ENCODE measurements at regions not wholly inside any gene's neighbourhood (a gene's known extent, or its start where the extent isn't known, plus 50 kb on each side); places are given as distances from the start of the nearest gene placed in this dataset.

DNA sequence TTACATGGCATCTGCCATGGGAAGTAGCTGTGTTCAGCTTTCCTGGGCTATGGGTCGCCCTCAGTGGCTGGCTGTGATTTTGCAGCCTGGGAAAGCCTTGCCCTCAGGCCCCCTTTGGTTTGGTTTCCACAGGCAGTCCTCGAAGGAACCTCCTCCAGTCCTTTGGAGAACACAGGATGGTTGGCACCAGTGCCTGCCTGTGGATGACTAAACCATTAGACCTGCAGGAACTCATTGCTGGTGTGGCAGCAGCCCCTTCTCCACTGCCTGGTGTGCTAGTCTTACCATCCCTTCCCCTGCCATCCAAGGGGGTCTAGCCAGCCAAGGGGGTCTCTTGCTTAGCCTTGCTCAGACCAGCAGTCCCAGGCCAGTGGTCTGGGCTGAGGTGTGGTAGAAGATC is 71.4 kb upstream of the PJA1 start:
- DNase-seq (ENCODE audit: low read depth in 4 of 4, low spot score in 3 of 4): no peak

DNA sequence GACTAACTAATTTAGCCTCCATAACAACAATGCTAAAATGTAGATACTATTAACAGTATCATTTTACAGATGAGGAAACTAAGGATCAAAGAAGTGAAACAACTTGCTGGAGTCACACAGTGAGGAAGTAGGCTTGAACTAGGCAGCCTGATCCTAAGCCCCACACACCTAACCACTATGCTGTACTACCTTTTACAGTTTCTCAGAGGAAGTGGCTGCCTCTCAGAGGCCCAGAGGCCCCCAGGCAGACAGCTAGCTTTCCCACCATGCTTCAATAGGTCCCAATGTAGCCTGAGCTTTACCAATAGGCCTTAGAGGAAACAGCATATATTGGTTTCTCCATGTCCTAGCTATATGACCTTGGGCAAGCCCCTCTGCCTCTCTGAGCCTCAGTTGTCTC is 69.4 kb upstream of the PJA1 start:
- DNase-seq (ENCODE audit: low read depth in 4 of 4, low spot score in 3 of 4): no peak

DNA sequence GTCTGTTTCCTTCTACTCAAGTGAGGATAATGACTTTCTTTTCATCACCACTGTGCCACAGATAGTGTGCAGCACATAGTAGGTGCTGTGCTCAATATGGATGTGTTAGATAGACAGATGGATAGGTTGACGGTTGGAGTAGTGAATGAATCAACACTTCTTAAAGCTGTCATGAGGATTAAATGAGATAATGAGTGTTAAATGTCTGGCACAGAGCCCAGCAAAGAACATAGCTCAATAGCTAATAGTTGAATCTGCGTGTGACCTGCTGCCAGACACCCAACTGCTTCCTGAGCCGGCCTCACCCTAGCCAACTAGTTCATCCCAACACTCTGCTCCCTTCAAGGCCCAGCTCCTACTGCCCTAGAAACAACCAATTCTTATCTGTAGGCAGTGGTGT is 67.7 kb upstream of the PJA1 start:
- DNase-seq (ENCODE audit: low read depth in 4 of 4, low spot score in 3 of 4): no peak

DNA sequence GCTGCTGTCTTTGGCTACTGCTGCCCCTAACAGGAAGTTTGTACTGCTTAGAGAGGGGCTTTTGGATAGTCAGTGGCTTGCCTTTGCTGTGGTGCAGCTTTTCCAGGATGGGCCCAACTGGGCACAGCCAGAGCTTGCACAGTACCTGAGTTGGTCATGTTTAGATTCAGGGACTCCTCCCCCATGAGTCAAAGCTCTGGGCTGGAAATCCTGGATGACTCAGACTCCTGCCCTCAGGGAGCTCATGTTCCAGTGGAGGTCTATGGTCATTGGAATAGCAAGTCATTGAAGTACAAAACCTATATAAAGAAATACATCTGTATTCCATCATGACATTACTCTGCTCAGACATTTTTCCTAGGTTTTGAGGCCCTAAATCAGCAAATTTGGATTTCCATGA is 66.7 kb upstream of the PJA1 start:
- no peak for DNase-seq (ENCODE audit: low read depth in 4 of 4, low spot score in 3 of 4)

DNA sequence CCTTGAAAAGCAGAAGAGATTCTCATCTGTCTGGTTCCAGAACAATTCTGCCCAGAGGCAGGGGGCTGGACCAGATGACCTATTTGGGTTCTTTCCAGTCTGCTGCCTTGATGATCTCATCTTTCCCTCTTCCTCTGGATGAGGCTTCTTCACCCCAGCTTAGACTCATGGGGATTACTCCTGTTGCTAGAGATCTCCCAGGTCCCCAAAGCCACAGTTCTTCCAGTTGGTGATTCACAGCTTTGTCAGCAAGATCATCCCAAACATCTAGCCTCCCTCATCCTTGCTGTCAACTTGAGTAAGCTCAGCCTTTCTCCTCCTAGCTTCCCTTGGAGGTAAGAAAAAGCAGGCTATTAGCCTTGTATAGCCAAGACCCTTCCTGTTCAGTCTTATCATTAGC is 64.2 kb upstream of the PJA1 start:
- no peak for DNase-seq (ENCODE audit: low read depth in 4 of 4, low spot score in 3 of 4)

DNA sequence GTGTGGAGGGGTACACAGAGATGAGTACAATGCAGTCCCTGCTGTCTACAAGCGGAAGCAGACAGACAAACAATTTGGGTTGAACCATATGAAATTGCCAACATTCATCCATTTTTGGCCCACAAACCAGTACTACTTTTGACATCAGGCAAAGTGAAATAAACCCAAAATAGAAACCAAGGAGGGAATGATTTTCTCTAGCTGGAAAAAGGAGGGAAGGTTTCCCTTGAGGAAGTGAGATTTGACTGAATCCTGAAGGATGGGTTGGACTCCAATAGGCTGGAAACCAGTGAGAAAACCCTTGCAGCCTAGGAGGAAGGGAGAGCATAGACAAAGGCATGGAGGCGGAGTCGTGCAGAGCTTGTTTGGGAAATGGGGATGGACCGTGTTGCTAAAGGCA is 63.5 kb upstream of the PJA1 start:
- no peak for DNase-seq (ENCODE audit: low read depth in 4 of 4, low spot score in 3 of 4)

DNA sequence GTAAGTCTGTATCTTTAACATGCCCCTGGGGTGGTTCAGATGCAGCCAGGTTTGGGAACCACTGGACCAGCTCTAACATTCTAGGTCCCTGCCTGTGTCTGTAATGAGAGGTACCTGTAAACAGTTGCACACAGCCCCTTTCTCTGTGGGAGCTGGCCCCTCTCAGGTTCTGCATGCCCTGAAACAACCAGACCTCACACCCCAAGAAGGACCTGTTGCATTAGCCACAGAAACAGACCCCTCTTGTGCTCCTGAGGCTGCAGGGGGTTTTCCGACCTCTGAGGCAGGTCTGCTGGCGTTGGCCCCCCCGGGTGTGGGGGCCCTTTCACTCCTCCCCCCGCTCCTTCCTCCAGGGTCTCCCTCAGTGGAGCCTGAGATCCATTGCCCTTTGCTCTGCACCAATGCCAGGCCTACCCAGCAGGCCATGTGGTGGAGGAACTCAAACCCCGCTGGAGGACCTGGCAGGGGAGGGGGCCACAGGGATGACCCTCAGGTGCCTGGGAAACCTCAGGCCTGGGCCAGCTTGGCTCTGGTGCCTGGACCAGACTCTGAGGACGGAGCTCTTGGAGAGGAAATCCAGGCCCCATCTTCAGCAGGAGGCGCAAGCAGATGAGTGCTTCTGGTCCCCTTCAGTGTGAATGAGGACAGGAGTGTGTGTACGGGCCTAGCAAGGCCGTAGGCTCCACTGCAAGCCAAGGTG is 61.4 kb upstream of the PJA1 start:
- no peak for DNase-seq (ENCODE audit: low read depth in 4 of 4, low spot score in 3 of 4)

DNA sequence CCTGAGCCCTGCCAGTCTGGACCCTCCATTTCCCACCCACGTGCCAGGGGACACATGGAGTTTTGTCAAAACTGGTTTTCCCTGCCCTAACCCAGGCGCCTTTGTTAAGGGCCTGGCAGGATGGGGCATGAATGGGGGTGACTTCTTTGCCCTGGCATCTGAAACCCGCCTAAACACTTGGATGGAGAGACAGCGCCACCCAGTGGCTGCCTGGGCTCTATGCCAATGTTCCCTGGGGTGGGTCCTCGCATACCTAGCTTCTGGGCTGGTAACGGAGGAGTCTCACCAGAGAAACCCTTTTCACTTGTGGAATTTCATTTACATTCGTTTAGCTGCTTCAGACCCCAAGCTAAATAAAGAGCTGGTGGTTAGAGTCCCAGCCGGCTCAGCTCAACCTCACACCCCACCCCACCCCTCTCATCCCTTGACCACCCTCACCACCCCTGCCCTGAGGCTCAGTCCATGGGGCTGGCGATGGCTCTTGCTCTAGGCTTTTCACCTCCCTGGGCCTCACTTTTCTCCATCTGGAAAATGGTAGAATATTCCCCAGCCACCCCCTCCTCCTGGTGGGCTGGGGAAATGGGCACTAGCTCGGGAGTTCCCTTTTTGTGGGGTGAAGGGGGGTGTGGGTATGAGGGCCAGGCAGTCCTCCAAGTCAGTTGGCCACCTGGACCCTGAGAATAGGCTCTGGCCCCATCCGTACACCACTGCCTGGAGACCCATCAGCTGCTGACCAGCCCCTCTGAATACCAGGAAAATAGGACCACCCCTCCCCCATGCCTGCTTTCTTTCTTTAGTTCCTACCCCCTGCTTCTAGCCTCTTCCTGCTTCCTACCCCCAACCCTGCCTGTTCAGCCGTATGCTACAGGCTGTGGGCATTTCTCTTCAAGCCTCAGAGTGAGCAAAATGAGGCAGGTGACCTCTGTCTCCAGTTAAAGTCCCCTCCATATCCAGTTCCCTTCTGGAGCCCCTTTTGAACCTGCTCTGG is 57.1 kb upstream of the PJA1 start:
- DNase-seq (ENCODE audit: low read depth in 4 of 4, low spot score in 3 of 4): peak; percentile 45 to 65 (median 58)

DNA sequence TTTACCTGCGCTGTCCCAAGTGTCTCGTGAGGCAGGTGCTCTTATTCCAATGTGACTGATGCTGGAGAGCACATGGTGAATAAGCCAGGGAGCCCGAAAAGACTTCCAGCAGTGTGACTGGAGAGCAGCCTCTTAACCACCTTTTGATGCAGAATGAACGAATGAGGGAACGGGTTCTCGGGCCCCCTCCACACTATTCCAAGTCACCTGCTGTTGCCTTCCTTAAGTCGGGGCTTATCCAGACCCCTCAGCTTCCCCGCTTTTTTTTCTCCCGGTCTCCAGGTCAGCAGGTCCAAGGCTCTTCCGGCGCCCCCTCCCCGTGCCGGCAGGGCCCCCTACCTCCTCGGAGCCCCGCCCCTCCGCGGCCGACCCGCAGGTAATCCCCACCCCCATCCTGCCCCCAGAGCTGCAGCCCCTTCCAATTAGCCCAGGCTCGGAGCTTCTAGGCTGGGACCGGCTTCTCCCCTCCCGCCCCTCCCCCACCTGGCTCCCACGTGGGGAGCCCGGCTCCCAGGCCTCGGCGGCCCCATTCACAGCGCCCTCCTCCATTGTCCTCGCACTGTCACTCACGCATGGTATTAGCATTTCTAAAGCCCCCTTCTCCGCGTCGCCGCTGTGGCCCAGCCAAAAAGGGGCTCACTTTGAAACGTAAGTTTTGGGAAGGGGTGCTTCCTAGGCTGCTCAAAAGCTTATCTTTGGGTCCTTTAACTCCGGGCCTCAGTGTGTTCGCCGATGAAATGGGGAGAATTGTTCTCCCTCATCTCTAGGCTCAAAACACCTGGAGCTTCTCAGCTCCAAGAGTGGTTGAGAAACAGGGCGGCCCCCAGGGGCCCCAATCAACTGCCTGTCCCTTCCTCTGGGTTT is 56.2 kb upstream of the PJA1 start:
- no peak for DNase-seq (ENCODE audit: low read depth in 4 of 4, low spot score in 3 of 4)

DNA sequence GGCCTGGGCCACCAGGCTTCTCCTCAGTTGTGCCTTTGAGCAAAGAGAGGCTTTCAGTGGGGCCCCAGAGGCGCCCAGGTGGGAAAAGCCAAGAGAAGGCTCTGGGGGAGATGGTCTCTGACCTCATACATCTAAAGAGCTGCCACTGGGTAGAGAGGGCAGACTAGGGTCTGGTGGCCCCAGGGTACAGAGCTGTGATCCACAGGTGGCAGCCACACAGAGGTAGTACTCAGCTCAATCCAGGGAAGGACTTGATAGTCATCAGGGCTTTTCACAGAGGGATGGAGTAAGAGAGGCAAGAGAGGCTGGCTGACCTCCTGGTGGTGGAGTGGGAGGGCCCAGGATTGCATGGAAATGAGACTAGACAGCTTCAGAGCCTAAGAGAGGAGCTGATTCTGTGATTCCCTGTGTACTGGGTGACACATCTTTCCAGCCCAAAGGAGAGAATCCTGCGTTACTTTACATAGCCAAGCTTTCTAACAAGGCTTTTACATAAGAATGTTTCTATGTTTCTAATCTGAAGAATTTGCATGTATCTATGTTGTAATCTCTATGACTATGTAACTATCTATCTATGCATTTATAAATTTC is 53.2 kb upstream of the PJA1 start:
- no peak for DNase-seq (ENCODE audit: low read depth in 4 of 4, low spot score in 3 of 4)

DNA sequence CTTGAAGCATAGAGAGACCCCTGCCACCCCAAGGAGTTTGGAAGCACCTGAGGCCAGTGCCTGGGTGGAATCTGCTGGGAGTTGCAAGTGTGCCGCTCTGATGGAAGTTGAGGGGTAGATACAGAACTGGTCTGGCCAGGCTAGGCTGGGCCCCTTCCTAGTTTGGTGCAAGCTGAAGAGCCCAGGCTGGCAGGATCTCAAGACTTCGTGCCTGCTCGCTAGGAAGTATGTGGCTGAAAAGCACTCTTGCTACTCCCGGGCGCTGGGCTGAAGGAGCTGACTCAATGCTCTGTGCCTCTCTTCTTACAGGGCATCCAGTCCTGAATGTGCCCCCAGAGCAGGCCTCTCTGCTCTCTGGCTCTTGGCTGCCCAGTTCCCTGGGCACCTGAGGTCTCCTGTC is 51.7 kb upstream of the PJA1 start:
- no peak for DNase-seq (ENCODE audit: low read depth in 4 of 4, low spot score in 3 of 4)

DNA sequence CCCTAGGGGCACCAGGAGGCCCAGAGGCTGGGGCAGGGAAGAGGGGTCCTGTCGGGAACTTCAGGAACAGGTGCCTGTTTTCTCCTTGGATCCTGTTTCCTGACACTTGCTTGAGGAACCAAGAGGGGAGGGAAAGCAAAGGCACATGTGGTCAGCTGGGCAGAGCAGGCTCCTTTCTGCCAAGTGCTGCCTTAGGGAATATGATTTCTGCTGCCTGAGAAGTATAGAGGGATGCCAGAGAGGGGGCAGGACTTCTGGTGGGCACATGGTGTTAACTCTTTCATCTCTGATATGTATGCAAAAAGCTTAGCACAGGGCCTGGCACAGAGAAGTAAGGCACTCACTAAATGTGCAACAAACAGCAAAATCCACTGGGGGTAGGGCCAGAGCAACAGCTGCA is 51.2 kb upstream of the PJA1 start:
- no peak for DNase-seq (ENCODE audit: low read depth in 4 of 4, low spot score in 3 of 4)

DNA sequence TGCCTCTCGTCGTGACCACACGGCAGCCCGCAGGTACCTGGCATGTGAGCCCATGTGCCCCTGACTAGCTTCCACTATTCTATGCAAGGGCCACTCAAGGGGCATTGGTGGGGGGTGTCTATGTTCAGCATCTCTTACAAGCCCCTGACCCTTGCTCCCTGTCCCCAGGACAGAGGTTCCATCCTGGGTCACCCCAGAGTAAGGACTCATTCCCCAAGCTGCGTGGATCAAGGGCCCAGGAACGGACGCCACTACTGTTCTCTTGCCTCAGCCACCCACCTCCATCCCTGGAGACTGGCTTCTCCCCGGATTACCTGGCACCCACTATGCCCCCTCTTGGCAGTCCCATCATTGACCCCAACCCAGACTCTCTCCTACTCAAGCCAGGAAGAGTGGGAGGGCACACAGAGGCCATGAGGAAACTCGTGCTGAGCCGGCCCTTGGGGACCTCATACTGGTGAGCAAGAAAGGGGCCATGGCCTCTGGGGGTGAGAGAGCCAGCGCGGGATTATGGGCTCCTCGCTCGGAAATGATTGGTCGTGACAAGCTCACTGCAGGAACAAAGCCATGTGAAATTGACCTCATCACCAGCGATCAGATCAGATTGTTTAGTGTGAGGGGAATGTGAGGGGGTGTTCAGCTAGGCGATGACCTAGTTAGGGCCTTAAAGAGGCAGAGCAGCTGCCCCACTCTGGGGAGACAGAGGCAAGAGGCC is 50.1 kb upstream of the PJA1 start:
- no peak for DNase-seq (ENCODE audit: low read depth in 4 of 4, low spot score in 3 of 4)

All from right renal pelvis (tissue), 4 donors.